ACC112 (cell line): ENCODE measurements at regions not wholly inside any gene's neighbourhood (a gene's known extent, or its start where the extent isn't known, plus 50 kb on each side); places are given as distances from the start of the nearest gene placed in this dataset.
"Not testable (repeated sequence)": the region's sequence is repeated elsewhere in the genome, so short reads cannot be mapped to it uniquely, and the experiment has no call there.

Experiments
- H2AFZ ChIP-seq: fragments of 200-600 bp; sonication (generic); one replicate; pipeline ENCODE4 v1.6.0; 2017; ENCODE audit warnings: antibody characterized with exemption, low read length; ENCODE audit not compliant: unreplicated experiment
- H3K27ac ChIP-seq: fragments of 200-600 bp; sonication (generic); 2 replicates; pipeline ENCODE4 v1.5.1; 2014; ENCODE audit warnings: low read depth, mild to moderate bottlenecking, antibody characterized with exemption, low read length, moderate library complexity
- H3K27me3 ChIP-seq: fragments of 200-600 bp; sonication (generic); 2 replicates; pipeline ENCODE4 v1.6.1; 2014; ENCODE audit warnings: mild to moderate bottlenecking, antibody characterized with exemption, low read length, moderate library complexity, mixed read lengths; ENCODE audit not compliant: insufficient read depth
- H3K36me3 ChIP-seq: fragments of 200-600 bp; sonication (generic); 2 replicates; pipeline ENCODE4 v1.6.1; 2016; ENCODE audit warnings: mild to moderate bottlenecking, antibody characterized with exemption, low read length, moderate library complexity, mixed read lengths; ENCODE audit not compliant: insufficient read depth
- H3K4me1 ChIP-seq: fragments of 200-600 bp; sonication (generic); one replicate; pipeline ENCODE4 v1.6.1; 2016; ENCODE audit warnings: low read length, mixed read lengths; ENCODE audit not compliant: insufficient read depth, unreplicated experiment, control insufficient read depth
- H3K4me3 ChIP-seq: fragments of 200-600 bp; sonication (generic); 2 replicates; pipeline ENCODE4 v1.5.1; 2014; ENCODE audit warnings: mild to moderate bottlenecking, low read depth, low read length
- H3K79me2 ChIP-seq: fragments of 200-600 bp; sonication (generic); one replicate; pipeline ENCODE4 v1.6.0; 2016; ENCODE audit warnings: low read length; ENCODE audit not compliant: control insufficient read depth, unreplicated experiment, insufficient read depth

GRCh38 chr4:151575646-151576045 is 166.7 kb downstream of the FHIP1A start:
- Histone ChIP-seq H3K36me3 (no peaks in the 10 kb centered on the region), H3K79me2 (no peaks in the 10 kb centered on the region)

GRCh38 chr4:151576627-151577026 is 167.7 kb downstream of the FHIP1A start:
- H3K27me3 ChIP-seq, result no peaks in the 10 kb centered on the region
- H3K36me3 ChIP-seq, result no peaks in the 10 kb centered on the region
- H2AFZ ChIP-seq, result no peak overlapping the region
- H3K4me3 ChIP-seq, result no peak overlapping the region
- no peaks in the 10 kb centered on the region for H3K4me1 ChIP-seq
- H3K79me2 ChIP-seq, result no peaks in the 10 kb centered on the region
- no peak overlapping the region for H3K27ac ChIP-seq

More at GRCh38 chr4:151575646-151576045, 166.7 kb downstream of the FHIP1A start:
- no peak overlapping the region for H3K27ac ChIP-seq
- H3K4me1 ChIP-seq, result no peaks in the 10 kb centered on the region
- no peak overlapping the region for H2AFZ ChIP-seq
- H3K27me3 ChIP-seq, result no peaks in the 10 kb centered on the region
- H3K4me3 ChIP-seq, result no peak overlapping the region

- no peak overlapping the region for H3K27ac ChIP-seq
- no peak overlapping the region for H2AFZ ChIP-seq
- H3K4me3 ChIP-seq, result no peak overlapping the region
- H3K36me3 ChIP-seq, result no peaks in the 10 kb centered on the region
- H3K79me2 ChIP-seq, result no peaks in the 10 kb centered on the region
- no peaks in the 10 kb centered on the region for H3K4me1 ChIP-seq
- no peaks in the 10 kb centered on the region for H3K27me3 ChIP-seq
Observed at GRCh38 chr4:151581570-151581969, 172.6 kb downstream of the FHIP1A start.

GRCh38 chr4:151582098-151582497 is 173.1 kb downstream of the FHIP1A start:
- no peaks in the 10 kb centered on the region for H3K27me3 ChIP-seq
- no peaks in the 10 kb centered on the region for H3K4me1 ChIP-seq
- no peaks in the 10 kb centered on the region for H3K36me3 ChIP-seq
- H3K27ac ChIP-seq, result no peak overlapping the region
- no peaks in the 10 kb centered on the region for H3K79me2 ChIP-seq
- no peak overlapping the region for H3K4me3 ChIP-seq
- no peak overlapping the region for H2AFZ ChIP-seq

GRCh38 chr4:151583157-151583914 is 174.4 kb downstream of the FHIP1A start:
- Histone ChIP-seq H3K27me3 (no peaks in the 10 kb centered on the region), H3K4me3 (no peak overlapping the region), H3K4me1 (no peaks in the 10 kb centered on the region), H3K36me3 (no peaks in the 10 kb centered on the region), H3K79me2 (no peaks in the 10 kb centered on the region), H3K27ac (no peak overlapping the region), H2AFZ (no peak overlapping the region)

GRCh38 chr4:151584101-151584500 is 175.1 kb downstream of the FHIP1A start:
- no peaks in the 10 kb centered on the region for H3K79me2 ChIP-seq
- no peaks in the 10 kb centered on the region for H3K27me3 ChIP-seq
- no peak overlapping the region for H3K27ac ChIP-seq
- H3K4me1 ChIP-seq, result no peaks in the 10 kb centered on the region
- H3K36me3 ChIP-seq, result no peaks in the 10 kb centered on the region
- no peak overlapping the region for H2AFZ ChIP-seq
- no peak overlapping the region for H3K4me3 ChIP-seq

GRCh38 chr4:151595629-151596028 is 165.2 kb downstream of the GATB start:
- H2AFZ ChIP-seq, H3K4me3 ChIP-seq, H3K4me1 ChIP-seq, H3K27ac ChIP-seq, H3K27me3 ChIP-seq, H3K79me2 ChIP-seq, H3K36me3 ChIP-seq: not testable (repeated sequence)

GRCh38 chr4:151597691-151598090 is 163.1 kb downstream of the GATB start:
- H3K27me3 ChIP-seq, H3K79me2 ChIP-seq, H2AFZ ChIP-seq, H3K4me1 ChIP-seq, H3K27ac ChIP-seq, H3K4me3 ChIP-seq, H3K36me3 ChIP-seq: not testable (repeated sequence)

GRCh38 chr4:151599863-151600262 is 160.9 kb downstream of the GATB start:
- no peak overlapping the region for H2AFZ ChIP-seq
- no peaks in the 10 kb centered on the region for H3K4me1 ChIP-seq
- H3K36me3 ChIP-seq, result no peaks in the 10 kb centered on the region
- H3K4me3 ChIP-seq, result no peak overlapping the region
- no peak overlapping the region for H3K27ac ChIP-seq
- no peaks in the 10 kb centered on the region for H3K79me2 ChIP-seq
- no peaks in the 10 kb centered on the region for H3K27me3 ChIP-seq

- no peaks in the 10 kb centered on the region for H3K36me3 ChIP-seq
- no peaks in the 10 kb centered on the region for H3K27me3 ChIP-seq
- no peak overlapping the region for H3K27ac ChIP-seq
- H2AFZ ChIP-seq, result no peak overlapping the region
- H3K79me2 ChIP-seq, result no peaks in the 10 kb centered on the region
- no peaks in the 10 kb centered on the region for H3K4me1 ChIP-seq
- H3K4me3 ChIP-seq, result no peak overlapping the region
Observed at GRCh38 chr4:151600432-151600831, 160.4 kb downstream of the GATB start.

- Histone ChIP-seq H3K79me2 (no peaks in the 10 kb centered on the region), H3K36me3 (no peaks in the 10 kb centered on the region), H2AFZ (no peak overlapping the region), H3K27ac (no peak overlapping the region), H3K4me3 (no peak overlapping the region), H3K4me1 (no peaks in the 10 kb centered on the region), H3K27me3 (no peaks in the 10 kb centered on the region)
Observed at GRCh38 chr4:151603377-151603776, 157.4 kb downstream of the GATB start.
